ENCODE measurements at regions not wholly inside any gene's neighbourhood (a gene's known extent, or its start where the extent isn't known, plus 50 kb on each side); places are given as distances from the start of the nearest gene placed in this dataset.
"Not testable (repeated sequence)": the region's sequence is repeated elsewhere in the genome, so short reads cannot be mapped to it uniquely, and the experiment has no call there.

DNA sequence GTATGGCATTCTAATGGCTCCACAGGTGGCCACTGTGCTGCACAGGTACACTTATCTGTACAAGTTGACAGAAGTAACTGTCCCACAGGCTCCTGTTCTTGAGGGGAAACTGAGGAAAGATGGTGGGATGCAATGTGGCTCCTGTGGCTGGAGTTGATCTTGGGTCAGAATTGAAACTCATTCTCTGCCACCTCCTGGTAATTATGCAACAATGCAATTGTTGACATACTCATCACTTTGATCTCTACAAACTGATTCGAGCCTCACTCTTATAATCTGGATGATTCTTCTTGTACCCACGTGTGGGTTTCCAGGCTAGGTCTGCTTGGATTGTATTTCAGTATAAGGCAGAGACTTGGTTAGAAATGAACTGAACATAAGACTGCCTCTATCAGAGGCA lies 148.8 kb downstream of the CCNG2 start:
- DNase-seq (ENCODE audit: low read depth in 2 of 2, low spot score in 1 of 2): no peak

DNA sequence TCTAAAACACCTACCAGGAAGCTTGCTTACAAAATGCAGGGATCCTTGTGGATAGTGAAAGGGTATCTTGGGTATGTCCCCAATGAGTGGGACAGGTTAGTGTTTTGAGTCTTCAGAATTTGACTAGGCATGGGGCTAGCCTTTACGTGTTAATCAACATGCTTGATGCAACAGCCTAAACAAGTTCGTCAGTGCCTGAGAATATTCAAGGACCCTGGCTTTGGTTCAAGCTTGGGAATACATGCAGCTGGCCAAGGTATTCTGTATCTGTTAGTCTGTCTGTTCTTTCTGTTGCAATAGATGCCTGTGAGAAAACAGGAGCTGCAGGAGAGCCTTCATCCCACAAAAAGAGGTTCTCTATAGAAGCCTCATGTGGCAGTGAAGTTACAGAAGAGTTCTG lies 149.5 kb downstream of the CCNG2 start:
- DNase-seq (ENCODE audit: low read depth in 2 of 2, low spot score in 1 of 2): no peak

DNA sequence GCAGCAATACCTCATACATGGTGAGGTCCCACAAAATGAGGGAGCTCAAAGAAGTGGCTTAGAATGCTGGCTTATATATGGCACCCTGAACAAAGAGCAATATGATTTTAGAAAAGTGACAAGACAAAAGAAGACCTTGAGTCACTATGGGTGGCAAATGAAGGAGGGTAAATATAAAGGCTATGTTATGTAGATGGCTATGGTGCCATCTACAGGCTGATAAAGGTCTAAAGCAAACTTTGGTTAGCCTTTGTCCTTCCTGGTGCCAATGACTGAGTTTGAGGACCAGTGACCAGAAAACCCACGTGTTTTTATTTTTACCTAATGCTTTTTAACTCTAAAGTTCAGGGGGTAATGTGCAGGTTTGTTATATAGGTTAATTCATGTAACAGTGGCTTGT lies 151.8 kb downstream of the CCNG2 start:
- DNase-seq (ENCODE audit: low read depth in 2 of 2, low spot score in 1 of 2): no peak

DNA sequence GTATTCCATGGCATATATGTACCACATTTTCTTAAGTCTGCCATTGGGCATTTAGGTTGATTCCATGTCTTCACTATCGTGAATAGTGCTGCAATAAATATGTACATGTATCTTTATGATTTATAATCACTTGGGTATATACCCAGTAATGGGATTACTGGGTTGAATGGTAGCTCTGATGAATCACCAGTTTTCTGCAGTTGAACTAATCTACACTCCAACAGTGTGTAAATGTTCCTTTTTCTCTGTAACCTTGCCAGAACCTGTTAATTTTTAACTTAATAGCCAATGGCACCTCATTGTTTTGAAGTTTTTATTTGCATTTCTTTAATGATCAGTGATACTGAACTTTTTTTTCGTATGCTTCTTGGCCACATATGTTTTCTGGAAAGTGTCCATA lies 152.5 kb downstream of the CCNG2 start:
- DNase-seq (ENCODE audit: low read depth in 2 of 2, low spot score in 1 of 2): no peak

DNA sequence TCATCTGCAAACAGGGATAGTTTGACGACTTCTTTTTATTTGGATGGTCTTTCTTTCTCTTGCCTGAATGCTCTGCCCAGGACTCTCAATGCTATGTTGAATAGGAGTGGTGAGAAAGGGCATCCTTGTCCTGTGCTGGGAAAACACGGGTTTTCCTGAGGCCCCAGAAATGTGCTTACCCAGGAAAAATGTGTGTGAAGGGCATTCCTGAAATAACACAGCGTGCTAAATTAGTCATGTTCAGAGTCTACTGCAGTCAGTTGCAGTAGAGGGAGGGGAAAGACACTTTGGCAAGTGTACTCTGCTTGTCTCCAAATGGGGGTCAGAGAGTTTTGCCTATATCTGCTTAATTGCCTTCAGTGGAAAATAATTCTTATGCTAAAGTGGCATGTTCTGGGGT lies 153.9 kb downstream of the CCNG2 start:
- DNase-seq (ENCODE audit: low read depth in 2 of 2, low spot score in 1 of 2): no peak

DNA sequence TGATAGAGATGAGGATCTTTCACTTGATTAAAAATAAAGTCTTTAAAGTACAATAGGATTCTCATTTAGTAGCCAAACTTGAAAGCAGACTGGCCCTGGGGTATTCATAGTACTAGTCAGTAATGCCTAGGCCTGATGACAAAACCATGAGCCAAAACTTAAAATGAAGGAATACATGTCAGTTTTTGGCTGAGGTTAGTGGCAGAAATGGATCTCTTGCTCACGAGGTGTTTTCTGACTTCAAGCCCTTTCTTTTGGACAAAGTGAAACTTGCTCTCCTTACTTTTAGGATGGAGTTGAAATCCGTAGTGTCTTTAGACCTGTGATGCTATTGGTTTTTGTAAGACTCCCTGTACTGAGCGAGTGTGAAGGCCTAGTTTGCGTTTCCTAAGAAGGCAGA lies 157.7 kb downstream of the CCNG2 start:
- DNase-seq (ENCODE audit: low read depth in 2 of 2, low spot score in 1 of 2): no peak

DNA sequence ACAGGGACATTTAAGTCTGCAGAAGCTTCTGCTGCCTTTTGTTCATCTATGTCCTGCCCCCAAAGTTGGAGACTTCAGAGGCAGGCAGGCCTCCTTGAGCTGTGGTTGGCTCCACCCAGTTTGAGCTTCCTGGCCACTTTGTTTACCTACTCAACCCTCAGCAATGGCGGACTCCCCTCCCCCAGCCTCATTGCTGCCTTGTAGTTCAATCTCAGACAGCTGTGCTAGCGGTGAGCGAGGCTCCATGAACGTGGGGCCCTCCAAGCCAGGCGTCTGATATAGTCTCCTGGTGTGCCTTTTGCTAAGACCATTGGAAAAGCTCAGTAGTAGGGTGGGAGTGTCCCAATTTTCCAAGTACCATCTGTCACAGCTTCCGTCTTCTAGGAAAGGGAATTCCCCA lies 170.1 kb downstream of the CCNG2 start:
- no peak for DNase-seq (ENCODE audit: low read depth in 2 of 2, low spot score in 1 of 2)

DNA sequence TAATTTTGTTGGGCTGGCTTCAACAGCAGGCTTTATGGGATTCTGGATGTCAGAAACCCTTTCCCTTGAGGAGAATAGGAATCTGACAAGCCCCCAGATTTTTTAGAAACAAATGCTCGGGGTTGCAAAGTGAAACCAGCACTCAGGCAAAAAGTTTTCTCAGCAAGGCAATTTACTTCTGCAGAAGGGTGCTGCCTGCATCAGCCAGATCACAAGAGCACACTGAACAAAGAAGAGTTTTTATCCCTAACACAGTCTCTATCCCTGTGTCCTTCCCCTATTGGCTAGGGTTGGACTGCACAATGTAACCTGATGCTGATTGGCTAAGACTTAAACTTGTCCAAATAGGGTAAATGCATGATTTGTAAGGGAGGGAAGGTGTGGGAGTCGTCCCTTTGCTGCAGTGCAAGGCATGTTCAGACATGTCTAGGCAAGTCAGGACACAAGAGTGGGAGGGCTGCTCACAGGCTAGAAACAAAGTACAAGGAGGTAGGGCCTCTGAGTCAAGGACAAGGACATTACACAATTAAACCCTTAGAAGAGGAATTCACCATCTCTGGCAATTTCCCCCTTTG lies 175.8 kb downstream of the CCNG2 start:
- no peak for DNase-seq (ENCODE audit: low read depth in 2 of 2, low spot score in 1 of 2)

DNA sequence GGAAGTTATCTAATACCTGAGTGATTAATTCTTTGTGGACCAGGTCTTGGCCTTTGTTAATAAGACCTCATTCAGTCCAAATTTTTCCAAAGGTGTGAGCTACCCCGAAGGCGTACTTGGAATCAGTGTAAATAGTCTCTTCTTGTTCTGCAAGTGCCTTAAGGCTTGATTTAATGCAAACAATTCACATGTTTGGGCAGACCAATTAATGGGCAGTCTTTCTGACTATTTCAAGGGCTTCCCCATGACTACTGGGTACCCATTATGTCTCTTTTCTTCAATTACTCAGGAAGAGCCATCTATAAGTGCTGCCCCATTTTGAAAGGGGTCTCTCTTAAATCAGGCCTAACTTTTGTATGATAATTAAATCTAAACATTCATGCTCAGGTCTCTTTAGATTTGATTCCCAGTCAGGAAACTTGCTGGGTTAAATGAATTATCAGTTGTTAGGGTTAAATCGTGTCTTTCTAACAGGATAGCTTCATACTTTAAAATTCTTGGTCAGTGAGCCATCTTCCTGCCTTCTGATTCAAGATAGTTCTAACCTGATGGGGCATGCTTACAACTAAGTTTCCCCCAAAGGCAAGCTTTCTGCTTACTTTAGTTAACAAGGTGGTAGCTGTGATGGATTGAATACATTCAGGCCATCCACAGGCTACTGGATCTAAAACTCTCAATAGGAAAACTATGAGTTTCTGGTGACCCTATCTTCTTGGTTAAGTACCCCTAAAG lies 179.6 kb downstream of the CCNG2 start:
- DNase-seq (ENCODE audit: low read depth in 2 of 2, low spot score in 1 of 2): no peak

DNA sequence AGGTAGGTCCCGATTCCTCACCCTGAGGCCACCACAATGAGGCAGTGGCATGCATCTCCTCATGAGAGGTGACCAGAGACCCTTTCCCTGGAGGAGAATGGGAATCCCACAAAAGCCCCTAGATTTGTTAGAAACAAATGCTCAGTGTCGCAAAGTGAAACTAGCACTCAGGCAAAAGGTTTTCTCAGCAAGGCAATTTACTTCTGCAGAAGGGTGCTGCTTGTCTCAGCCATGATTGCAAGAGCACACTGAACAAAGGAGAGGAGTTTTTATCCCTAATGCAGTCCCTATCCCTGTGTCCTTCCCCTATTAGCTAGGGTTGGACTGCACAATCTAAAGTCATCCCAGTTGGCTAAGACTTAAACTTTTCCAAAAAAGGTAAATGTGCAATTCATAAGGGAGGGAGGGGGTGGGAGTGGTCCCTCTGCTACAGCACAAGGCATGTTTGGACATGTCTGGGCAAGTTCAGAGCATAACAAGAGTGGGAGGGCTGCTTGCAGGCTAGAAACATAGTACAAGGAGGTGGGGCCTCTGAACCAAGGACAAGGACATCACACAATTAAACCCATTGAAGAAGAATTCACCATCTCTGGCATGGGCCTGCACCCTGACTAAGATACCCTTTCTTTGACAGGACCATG lies 185.3 kb downstream of the CCNG2 start:
- no peak for DNase-seq (ENCODE audit: low read depth in 2 of 2, low spot score in 1 of 2)

DNA sequence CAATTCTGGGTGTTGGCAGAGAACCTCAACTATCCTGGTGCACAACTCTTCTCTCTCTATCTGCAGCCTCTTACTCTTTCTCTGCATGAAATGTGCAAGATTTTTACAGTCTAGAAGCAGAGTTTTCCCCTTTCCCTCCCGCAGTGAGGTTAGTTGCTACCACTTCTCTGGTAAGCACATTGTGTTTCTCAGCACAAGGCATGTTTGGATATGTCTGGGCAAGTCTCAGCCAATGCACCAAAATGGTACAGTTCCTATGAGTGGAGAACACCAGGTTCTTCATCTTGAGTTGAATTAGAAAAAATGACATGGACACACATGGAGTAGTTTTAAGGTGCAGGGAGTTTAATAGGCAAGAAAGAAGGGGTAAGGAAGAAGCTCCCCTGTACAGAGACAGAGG lies 187.0 kb downstream of the CCNG2 start:
- no peak for DNase-seq (ENCODE audit: low read depth in 2 of 2, low spot score in 1 of 2)

DNA sequence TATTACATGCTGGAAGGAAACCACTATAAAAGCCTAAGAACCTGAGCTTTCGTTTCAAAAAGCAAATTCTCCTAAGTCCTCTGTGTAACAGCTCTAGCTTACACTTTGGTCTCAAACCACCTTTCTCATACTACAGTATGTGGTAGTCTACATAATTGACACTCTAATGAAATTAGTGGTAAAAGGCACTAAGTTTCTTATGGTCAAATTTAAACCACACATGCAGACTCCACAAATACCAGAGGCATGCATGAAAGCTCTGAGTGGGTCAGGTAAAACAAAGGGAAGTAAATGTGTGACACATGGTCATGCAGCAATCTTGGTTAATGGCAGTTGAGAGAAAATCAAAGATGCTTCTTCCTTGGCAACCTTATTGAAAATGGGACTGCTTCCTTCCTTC lies 187.8 kb downstream of the CCNG2 start:
- DNase-seq (ENCODE audit: low read depth in 2 of 2, low spot score in 1 of 2): no peak

DNA sequence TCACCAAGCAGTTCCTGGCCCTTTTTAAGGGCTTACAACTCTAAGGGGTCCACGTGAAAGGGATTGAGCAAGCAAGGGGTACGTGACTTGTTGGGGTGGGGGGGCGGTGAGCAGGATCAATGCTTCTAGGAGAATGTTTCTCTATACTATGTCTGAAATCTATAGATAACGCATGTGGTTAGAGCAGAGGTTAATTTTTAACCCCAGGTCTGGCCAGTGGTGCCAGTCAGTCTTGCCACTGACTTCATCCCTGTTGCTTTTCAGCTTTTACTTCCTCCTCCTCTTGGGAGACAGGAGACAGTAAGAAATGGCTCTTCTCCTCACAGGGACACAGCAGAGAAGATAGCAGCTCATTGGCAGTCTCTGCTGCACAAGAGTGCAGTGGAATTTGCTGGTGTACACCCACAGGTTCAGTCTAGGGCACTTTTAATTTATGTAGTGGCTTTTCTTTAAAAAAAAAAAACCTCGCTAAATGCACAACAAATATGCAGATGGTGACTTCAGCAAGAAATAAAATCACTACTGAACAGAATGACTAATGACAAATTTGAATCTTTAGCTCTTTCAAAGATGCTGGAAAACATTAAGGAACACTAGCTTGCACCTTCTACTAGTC lies 190.5 kb downstream of the CCNG2 start:
- no peak for DNase-seq (ENCODE audit: low read depth in 2 of 2, low spot score in 1 of 2)

DNA sequence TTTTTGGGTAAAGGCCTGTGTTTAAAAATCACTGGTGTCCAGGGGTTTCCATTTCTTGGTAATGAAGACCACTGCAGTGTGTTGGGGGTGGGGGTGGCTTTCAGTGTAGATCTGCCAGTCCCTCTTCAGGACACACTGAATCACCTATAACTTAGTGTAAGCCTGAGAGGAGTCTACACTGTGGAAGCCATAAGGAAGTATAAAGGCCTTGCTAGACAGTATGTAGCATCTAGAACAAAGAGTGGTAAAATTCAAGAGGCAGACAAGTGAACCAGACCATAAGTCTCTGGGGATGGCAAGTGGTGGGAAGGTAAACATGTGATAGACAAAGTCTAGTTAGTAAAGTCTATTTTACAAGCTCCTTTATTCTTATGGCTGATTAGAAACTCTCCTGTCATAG lies 191.8 kb downstream of the CCNG2 start:
- DNase-seq (ENCODE audit: low read depth in 2 of 2, low spot score in 1 of 2): no peak

DNA sequence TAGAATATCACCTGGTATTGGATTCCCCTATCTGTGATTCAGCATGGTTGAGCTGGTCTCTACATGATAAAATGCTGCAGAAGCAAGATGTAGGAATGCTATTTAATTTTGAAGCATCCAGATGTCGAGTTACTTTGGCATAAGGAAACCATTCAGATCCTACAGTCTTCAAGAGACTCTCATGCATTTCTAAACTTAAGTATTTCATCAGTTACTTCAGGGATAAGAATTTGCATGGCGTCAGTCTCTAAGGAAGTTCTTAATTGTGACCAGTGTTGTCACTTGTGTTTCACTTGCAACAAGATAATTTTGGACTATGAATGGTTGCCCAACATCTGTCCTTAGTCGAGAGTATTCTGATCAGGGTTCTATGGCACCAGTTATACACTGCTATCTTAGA lies 192.4 kb downstream of the CCNG2 start:
- DNase-seq (ENCODE audit: low read depth in 2 of 2, low spot score in 1 of 2): no peak

DNA sequence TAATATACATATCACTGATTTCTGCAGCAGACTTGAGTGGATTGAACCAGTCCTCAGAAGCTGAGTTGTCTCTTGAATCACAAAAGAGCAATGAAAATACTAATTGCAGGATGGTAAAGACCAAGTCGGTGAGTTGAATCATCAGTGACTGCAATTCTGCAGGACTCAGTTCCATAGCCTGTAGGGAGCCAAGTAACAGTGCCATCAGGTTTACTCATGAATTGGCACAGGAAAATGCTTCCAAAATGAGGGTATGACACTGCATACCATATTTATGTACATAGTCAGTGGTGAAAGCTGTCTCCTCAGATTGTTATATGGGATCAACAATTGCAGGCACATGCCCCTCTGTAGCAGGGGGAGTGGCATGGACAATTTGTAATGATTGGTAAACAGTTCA lies 192.8 kb downstream of the CCNG2 start:
- no peak for DNase-seq (ENCODE audit: low read depth in 2 of 2, low spot score in 1 of 2)

DNA sequence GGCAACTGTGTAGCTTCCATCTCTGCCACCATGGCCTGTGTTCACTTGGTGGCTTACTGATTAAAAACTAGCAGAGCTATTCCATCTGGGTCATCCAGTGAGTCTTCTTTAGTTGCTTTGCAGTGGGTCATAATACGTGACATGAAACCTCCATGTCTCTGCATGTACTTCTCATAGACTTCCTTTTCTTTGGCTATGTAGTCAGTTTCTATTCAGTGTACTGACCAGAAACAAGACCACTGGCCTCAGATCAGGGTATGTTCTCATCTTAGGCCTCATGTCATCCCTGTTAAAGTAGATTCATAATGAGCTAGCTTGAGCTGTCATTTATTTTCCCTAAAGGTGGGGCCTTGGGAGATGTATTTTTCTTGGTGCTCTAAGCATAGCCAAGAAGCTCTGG lies 195.2 kb downstream of the CCNG2 start:
- no peak for DNase-seq (ENCODE audit: low read depth in 2 of 2, low spot score in 1 of 2)

DNA sequence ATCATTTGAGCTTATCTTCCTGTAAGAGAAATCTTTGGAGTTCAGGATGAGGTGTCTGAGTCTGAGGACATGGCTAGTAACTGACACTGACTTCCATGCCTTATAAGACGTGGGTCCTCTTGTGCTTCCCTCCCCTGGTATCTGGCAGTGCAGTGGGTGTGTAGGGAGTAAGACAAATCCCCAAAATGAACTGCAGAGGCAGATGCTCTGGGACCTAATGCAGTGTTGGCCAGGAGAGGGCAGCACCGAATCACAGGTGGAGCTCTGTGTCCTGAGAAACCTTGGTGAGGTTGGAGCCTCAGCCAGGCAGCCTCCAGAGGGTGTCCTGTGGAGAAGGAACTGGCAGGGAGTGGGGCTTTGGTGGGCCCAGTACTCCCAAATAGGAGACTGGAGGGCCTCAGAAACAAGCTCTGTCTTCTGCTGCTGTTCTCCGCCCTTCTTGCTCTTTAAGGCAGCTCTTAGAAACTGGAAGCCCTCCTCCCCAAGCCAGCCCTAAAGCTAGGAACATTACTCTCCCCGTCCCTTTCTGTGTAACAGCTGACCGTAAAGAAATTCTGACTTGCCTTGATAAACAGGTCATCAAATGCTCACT lies 196.8 kb downstream of the CCNG2 start:
- not testable (repeated sequence) for DNase-seq (ENCODE audit: low read depth in 2 of 2, low spot score in 1 of 2)

DNA sequence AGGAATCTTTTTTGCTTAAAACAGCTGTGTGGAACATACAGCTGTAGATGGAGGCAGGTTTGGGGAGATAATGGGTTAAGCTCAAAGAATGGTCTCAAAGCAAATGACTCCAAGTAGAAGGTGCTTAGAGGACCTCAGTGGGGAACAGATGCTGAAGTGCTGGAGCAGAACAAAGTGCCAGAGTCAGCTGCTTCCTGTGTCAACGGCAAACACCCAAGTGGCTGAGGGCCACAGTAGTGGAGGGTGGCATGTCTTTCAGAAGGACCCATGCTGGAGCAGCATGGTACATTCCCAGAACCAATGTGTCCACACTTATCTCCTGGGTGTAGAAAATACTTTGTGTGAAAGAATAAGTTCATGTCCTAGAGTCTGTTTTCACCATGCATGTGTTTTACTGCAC lies 197.5 kb downstream of the CCNG2 start:
- no peak for DNase-seq (ENCODE audit: low read depth in 2 of 2, low spot score in 1 of 2)

DNA sequence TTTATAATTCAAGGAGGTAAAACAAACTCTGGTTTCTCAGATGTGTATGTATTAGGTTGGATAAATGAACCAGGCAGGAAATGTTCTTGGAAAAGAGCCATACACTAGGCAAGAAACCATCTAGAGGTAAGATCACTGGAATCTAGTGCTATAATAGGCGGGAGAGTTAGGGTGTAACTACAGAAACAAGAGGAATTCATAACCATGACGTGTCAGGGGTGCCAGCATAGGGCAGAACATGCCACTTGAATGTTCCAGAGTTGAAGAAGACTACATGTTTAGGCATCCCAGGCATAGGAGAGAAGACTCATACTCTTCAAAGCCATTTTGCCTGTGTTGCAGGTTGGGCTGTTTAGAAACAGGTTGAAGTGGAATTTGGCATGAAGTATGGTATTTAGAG lies 198.7 kb downstream of the CCNG2 start:
- no peak for DNase-seq (ENCODE audit: low read depth in 2 of 2, low spot score in 1 of 2)

DNA sequence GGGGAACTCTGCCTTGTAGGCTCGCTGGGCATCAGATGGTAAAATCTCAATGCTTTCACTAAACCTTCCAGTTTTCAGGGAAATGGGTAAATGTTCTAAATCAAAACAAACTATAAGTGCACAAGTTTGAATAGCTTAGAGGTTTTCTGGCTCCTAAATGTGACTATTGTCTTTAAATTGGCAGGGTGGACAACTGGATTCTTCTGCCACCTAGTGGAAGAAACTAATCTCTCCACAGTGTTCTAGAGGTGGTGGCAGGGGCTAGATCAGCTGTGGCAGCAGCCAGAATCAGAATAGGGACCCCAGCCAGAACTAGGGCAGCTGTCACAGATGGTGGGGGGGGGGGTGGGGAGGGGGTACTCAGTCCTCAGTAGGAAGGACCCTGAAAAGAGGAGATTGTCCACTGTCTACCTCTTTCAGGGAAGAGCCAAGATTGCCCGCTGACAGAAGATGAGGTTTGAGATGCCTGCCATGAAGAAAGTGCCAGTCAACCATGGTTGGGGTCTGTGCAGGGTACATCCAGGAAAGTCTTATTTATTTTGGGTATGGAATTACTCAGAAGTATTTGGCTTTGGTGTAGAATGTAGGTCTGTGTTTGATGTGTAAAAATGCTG lies 201.4 kb downstream of the CCNG2 start:
- no peak for DNase-seq (ENCODE audit: low read depth in 2 of 2, low spot score in 1 of 2)

DNA sequence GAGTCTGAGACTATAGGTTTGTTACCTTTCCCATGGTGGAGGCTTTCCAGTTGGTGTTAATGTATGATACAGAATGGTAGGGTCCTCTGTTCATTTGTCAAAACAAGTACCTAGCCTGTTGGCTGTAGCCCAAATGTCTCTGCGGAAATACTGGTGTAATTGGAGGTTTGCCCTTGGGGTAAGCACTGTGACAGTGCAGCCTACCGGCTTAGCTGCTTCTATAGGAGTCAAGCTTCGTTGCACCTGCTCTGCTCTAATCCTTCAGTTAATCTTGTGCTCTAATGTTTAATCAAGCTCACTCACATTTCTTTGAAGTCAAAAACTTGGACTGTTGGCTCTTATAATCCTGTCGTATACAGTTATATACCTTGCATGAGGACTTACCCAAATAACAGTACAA lies 203.4 kb downstream of the CCNG2 start:
- no peak for DNase-seq (ENCODE audit: low read depth in 2 of 2, low spot score in 1 of 2)
